OCI-LY7 (cell line): ENCODE measurements at regions not wholly inside any gene's neighbourhood (a gene's known extent, or its start where the extent isn't known, plus 50 kb on each side); places are given as distances from the start of the nearest gene placed in this dataset.

Experiments used
- EZH2phosphoT487 ChIP-seq: fragments of 200-600 bp; sonication (generic); IDR thresholded peaks from 2 replicates; pipeline ENCODE4 v1.6.1; 2018; ENCODE audit warnings: low read depth, borderline replicate concordance, mild to moderate bottlenecking, mixed run types, antibody characterized with exemption, low read length, moderate library complexity, mixed read lengths
- TF ChIP-seq, protein P1 (sequence below): fragments of 200-600 bp; sonication (generic); conservative IDR thresholded peaks from 2 replicates; pipeline ENCODE4 v1.5.1; 2014; ENCODE audit warnings: mild to moderate bottlenecking, antibody characterized with exemption, low read length, moderate library complexity, mixed read lengths

DNA sequence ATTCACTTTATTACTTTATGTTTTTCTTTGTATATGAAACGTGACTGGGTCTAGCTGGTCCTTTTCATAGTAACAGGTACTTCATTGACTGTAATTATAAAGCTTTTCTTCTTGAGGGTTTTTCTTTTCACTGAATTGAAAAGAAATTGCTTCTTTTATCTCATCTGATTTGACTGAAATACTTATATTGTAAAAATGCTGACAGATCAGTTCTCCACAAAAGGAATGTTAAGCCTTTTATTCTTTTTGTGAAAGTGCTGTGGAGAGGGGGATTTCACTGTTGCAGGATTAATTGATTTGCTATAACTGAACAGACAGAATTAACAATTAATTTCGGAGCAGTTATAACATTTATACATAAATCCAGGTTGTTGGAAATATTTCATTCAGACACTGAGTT, 2043.6 kb upstream of the C9orf72 start:
- TF ChIP-seq, protein P1, sequence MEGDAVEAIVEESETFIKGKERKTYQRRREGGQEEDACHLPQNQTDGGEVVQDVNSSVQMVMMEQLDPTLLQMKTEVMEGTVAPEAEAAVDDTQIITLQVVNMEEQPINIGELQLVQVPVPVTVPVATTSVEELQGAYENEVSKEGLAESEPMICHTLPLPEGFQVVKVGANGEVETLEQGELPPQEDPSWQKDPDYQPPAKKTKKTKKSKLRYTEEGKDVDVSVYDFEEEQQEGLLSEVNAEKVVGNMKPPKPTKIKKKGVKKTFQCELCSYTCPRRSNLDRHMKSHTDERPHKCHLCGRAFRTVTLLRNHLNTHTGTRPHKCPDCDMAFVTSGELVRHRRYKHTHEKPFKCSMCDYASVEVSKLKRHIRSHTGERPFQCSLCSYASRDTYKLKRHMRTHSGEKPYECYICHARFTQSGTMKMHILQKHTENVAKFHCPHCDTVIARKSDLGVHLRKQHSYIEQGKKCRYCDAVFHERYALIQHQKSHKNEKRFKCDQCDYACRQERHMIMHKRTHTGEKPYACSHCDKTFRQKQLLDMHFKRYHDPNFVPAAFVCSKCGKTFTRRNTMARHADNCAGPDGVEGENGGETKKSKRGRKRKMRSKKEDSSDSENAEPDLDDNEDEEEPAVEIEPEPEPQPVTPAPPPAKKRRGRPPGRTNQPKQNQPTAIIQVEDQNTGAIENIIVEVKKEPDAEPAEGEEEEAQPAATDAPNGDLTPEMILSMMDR, result no peak
- TF ChIP-seq EZH2phosphoT487, result no peak
